NCI-H1105 (cell line): ENCODE measurements at regions not wholly inside any gene's neighbourhood (a gene's known extent, or its start where the extent isn't known, plus 50 kb on each side); places are given as distances from the start of the nearest gene placed in this dataset.
"Not testable (repeated sequence)": the region's sequence is repeated elsewhere in the genome, so short reads cannot be mapped to it uniquely, and the experiment has no call there.

Experiments
- DNase-seq: peaks from one replicate; lab custom pipeline; 2025; lab: John Stamatoyannopoulos, UW

GRCh38 chr11:80779905-80780605, 1339.2 kb upstream of the TENM4 start:
- DNase-seq: no peak

GRCh38 chr11:80778941-80779340, 1338.1 kb upstream of the TENM4 start:
- DNase-seq: no peak

GRCh38 chr11:80778432-80778831, 1337.6 kb upstream of the TENM4 start:
- no peak for DNase-seq

GRCh38 chr11:80773919-80774318, 1333.1 kb upstream of the TENM4 start:
- DNase-seq: no peak

GRCh38 chr11:80771017-80771416, 1330.2 kb upstream of the TENM4 start:
- no peak for DNase-seq

- DNase-seq: no peak
Measured at GRCh38 chr11:80758787-80759186, 1318.0 kb upstream of the TENM4 start.

- DNase-seq: no peak
Measured at GRCh38 chr11:80748207-80748925, 1307.5 kb upstream of the TENM4 start.

- DNase-seq: no peak
Measured at GRCh38 chr11:80746300-80746699, 1305.5 kb upstream of the TENM4 start.

GRCh38 chr11:80745416-80745815, 1304.6 kb upstream of the TENM4 start:
- DNase-seq: no peak

GRCh38 chr11:80733790-80734189, 1293.0 kb upstream of the TENM4 start:
- DNase-seq: peak; percentile 83

GRCh38 chr11:80733361-80733760, 1292.5 kb upstream of the TENM4 start:
- DNase-seq: no peak

GRCh38 chr11:80727315-80727714, 1286.5 kb upstream of the TENM4 start:
- peak; percentile 6 for DNase-seq

- no peak for DNase-seq
Measured at GRCh38 chr11:80726236-80726635, 1285.4 kb upstream of the TENM4 start.

GRCh38 chr11:80724366-80724765, 1283.5 kb upstream of the TENM4 start:
- DNase-seq: no peak

- DNase-seq: no peak
Measured at GRCh38 chr11:80722629-80723028, 1281.8 kb upstream of the TENM4 start.

GRCh38 chr11:80720295-80720694, 1279.5 kb upstream of the TENM4 start:
- DNase-seq: no peak

- no peak for DNase-seq
Measured at GRCh38 chr11:80719292-80719646, 1278.4 kb upstream of the TENM4 start.

- DNase-seq: no peak
Measured at GRCh38 chr11:80718611-80719291, 1277.9 kb upstream of the TENM4 start.

GRCh38 chr11:80702264-80702663, 1261.4 kb upstream of the TENM4 start:
- no peak for DNase-seq

GRCh38 chr11:80700386-80700785, 1259.6 kb upstream of the TENM4 start:
- no peak for DNase-seq

GRCh38 chr11:80699406-80700177, 1258.8 kb upstream of the TENM4 start:
- not testable (repeated sequence) for DNase-seq

- no peak for DNase-seq
Measured at GRCh38 chr11:80698637-80699036, 1257.8 kb upstream of the TENM4 start.
